ENCODE measurements at regions not wholly inside any gene's neighbourhood (a gene's known extent, or its start where the extent isn't known, plus 50 kb on each side); places are given as distances from the start of the nearest gene placed in this dataset.

GRCh38 chr1:221456918-221457317 is 285.0 kb downstream of the DUSP10 start:
- no peak for DNase-seq (ENCODE audit: low spot score)
- H3K9me3 ChIP-seq, result no peaks in the 10 kb centered on the region
- H3K4me3 ChIP-seq, result no peak overlapping the region
- H3K27me3 ChIP-seq, result no peaks in the 10 kb centered on the region
- no peak for TF ChIP-seq CTCF (IDR thresholded peaks at IDR 0.05)
- no peaks in the 10 kb centered on the region for H3K36me3 ChIP-seq
- peaks cover 0 to 10% of the 10 kb centered on the region in 2 donors for H3K4me1 ChIP-seq
- H3K27ac ChIP-seq, result no peak overlapping the region

- DNase-seq (ENCODE audit: low spot score), result no peak
- Histone ChIP-seq H3K4me3 (no peak overlapping the region), H3K27ac (peak overlapping the region in 1 of 2 donors; percentile 17), H3K27me3 (no peaks in the 10 kb centered on the region), H3K4me1 (peaks cover 0 to 10% of the 10 kb centered on the region in 2 donors), H3K9me3 (no peaks in the 10 kb centered on the region), H3K36me3 (no peaks in the 10 kb centered on the region)
- TF ChIP-seq CTCF (IDR thresholded peaks at IDR 0.05), result no peak
Measured at GRCh38 chr1:221457685-221458446, 284.0 kb downstream of the DUSP10 start.

- Histone ChIP-seq H3K9me3 (no peaks in the 10 kb centered on the region), H3K27ac (peak overlapping the region in 1 of 2 donors; percentile 17), H3K4me3 (no peak overlapping the region), H3K36me3 (no peaks in the 10 kb centered on the region), H3K27me3 (no peaks in the 10 kb centered on the region), H3K4me1 (peaks cover 0 to 10% of the 10 kb centered on the region in 2 donors)
- DNase-seq (ENCODE audit: low spot score), result no peak
- no peak for TF ChIP-seq CTCF (IDR thresholded peaks at IDR 0.05)
Measured at GRCh38 chr1:221458447-221459156, 283.3 kb downstream of the DUSP10 start.

- Histone ChIP-seq H3K9me3 (no peaks in the 10 kb centered on the region), H3K27me3 (no peaks in the 10 kb centered on the region), H3K27ac (no peak overlapping the region), H3K4me1 (peaks cover 0 to 10% of the 10 kb centered on the region in 2 donors), H3K4me3 (no peak overlapping the region), H3K36me3 (no peaks in the 10 kb centered on the region)
- DNase-seq (ENCODE audit: low spot score), result no peak
- TF ChIP-seq CTCF (IDR thresholded peaks at IDR 0.05), result no peak
Measured at GRCh38 chr1:221459558-221459957, 282.3 kb downstream of the DUSP10 start.

- no peak overlapping the region for H3K4me3 ChIP-seq
- H3K36me3 ChIP-seq, result no peaks in the 10 kb centered on the region
- H3K4me1 ChIP-seq, result peaks cover 0 to 10% of the 10 kb centered on the region in 2 donors
- no peaks in the 10 kb centered on the region for H3K27me3 ChIP-seq
- H3K9me3 ChIP-seq, result peaks cover 0 to 3% of the 10 kb centered on the region in 2 donors
- DNase-seq (ENCODE audit: low spot score), result no peak
- TF ChIP-seq CTCF (IDR thresholded peaks at IDR 0.05), result no peak
- no peak overlapping the region for H3K27ac ChIP-seq
Measured at GRCh38 chr1:221462345-221462744, 279.5 kb downstream of the DUSP10 start.
